Activated T-cell treated with anti-CD3 and anti-CD28 coated beads, Interleukin-2, amount 50 U/mL, for 72 hours (primary cell): ENCODE measurements at regions not wholly inside any gene's neighbourhood (a gene's known extent, or its start where the extent isn't known, plus 50 kb on each side); places are given as distances from the start of the nearest gene placed in this dataset.

Experiments
- ATAC-seq, 2 donors: fragments of 150-1000 bp; cut with Tn5 transposase; replicated peaks in 1 of 2; 2 replicates each; pipeline ENCODE4 v1.10.0; 2021; ENCODE audit warnings: moderate library complexity in 2 of 2, mild to moderate bottlenecking in 1 of 2
- DNase-seq, 2 donors: peaks; one replicate each; pipeline ENCODE4 v3.0.0; 2021 to 2022; ENCODE audit warnings: mixed read lengths in 1 of 2
- H3K27ac Mint-ChIP-seq: one replicate; pipeline ENCODE4 v1.8.0; 2022; ENCODE audit warnings: mild to moderate bottlenecking, moderate library complexity, mixed read lengths
- H3K27me3 Mint-ChIP-seq: one replicate; pipeline ENCODE4 v1.8.0; 2022; ENCODE audit warnings: low read depth, mixed read lengths
- H3K36me3 Mint-ChIP-seq, 2 donors: one replicate each; pipeline ENCODE4 v1.8.0; 2022; ENCODE audit warnings: mixed read lengths in 2 of 2, mild to moderate bottlenecking in 1 of 2; ENCODE audit not compliant: insufficient read depth in 2 of 2
- H3K4me1 Mint-ChIP-seq: one replicate; pipeline ENCODE4 v1.8.0; 2022; ENCODE audit warnings: low read depth, mixed read lengths
- H3K4me3 Mint-ChIP-seq, 2 donors: one replicate each; pipeline ENCODE4 v1.8.0; 2022; ENCODE audit warnings: mild to moderate bottlenecking in 2 of 2, mixed read lengths in 2 of 2, moderate library complexity in 2 of 2
- H3K9me3 Mint-ChIP-seq, 2 donors: one replicate each; pipeline ENCODE4 v1.8.0; 2022; ENCODE audit warnings: mixed read lengths in 2 of 2

DNA sequence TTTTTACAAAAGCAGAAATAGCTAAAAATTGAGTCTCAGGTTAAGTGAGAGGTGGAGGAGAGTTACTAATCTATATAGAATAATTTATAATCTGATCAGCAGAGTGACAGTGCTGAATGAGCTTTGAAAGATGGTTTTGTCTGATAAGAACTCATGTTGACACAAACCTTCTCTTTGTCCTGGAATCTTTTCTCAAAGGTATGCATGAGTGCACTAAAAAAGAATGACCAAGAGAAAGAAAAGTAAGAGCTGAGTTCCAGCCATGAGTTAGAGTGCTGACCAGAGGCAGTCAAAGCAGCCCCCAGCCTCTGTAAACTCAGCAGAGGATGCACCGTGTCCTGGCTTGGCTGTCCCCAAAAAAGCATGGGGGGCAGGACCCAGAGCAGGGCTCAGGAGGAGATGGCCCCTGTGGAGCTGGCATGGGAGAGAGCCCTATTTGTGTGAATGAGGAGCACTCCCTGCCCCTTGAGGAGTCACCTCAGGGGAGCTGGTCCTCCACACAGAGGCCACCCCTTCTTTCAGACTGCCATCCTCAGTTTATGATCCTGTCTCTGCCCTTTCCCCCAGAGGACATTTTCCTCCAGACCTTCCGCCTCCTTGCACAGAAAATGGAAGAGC lies 129.8 kb downstream of the SEC23A start:
- H3K9me3 Mint-ChIP-seq: peaks cover 5 to 9% of the 10 kb centered on the region in 2 donors
- no peak overlapping the region for H3K4me3 Mint-ChIP-seq
- H3K27me3 Mint-ChIP-seq: peaks cover 7% of the 10 kb centered on the region
- H3K4me1 Mint-ChIP-seq: no peaks in the 10 kb centered on the region
- H3K27ac Mint-ChIP-seq: no peak overlapping the region
- DNase-seq (no peak), ATAC-seq (no peak)
- H3K36me3 Mint-ChIP-seq: peaks cover 1% of the 10 kb centered on the region in 2 donors

DNA sequence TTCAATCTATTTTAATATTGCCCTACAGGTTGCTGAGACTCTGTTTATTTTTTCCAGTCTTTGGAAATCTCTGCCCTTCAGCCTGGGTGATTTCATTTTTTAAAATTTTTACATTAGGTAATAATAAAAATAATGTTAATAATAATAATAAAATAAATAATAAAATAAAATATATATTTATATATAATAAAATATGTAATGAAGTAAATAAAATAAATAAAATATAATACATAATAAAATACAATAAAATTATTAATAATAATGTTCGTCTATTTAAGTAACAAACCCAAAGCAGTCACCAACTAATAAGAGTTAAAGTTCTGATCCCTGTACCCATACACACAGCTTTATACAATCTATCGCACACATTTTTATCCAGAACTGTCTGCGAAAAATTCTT lies 130.5 kb downstream of the SEC23A start:
- peaks cover under 1% of the 10 kb centered on the region for H3K27me3 Mint-ChIP-seq
- H3K4me1 Mint-ChIP-seq: no peaks in the 10 kb centered on the region
- peaks cover 4% of the 10 kb centered on the region in 2 donors for H3K9me3 Mint-ChIP-seq
- DNase-seq (no peak), ATAC-seq (no peak)
- H3K27ac Mint-ChIP-seq: no peak overlapping the region
- no peak overlapping the region for H3K4me3 Mint-ChIP-seq
- H3K36me3 Mint-ChIP-seq: no peaks in the 10 kb centered on the region

DNA sequence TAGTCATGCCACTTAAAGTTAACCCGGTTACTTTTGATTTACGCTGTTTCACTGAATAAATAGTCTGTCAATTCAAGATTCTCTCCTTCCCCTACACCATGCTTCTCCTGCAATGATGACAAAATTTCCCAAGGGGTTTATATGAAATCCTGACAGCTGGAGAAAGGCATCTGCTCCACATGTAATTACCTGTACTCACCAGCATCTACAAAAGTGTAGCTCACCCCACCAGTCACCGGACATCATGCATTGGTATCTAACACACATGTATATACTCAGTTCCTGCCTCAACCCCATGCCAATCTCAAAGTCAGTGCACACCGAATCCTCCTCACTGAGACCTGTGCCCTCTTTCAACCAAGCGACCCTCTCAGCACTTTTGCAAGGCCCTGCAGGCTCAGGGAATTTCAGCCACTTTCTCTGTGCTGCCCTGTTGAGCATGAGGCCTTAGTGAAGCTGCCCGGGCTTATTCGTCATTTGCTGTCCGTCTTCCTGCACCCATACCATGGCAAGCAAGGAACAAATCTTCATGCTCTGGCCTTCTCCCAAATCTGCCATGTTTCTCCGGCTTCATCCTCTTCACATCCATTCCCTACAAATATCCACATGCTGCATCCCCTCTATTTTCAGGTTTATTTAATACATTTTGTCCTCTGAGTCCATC lies 131.6 kb downstream of the SEC23A start:
- no peak for ATAC-seq
- Mint-ChIP-seq H3K4me1 (no peaks in the 10 kb centered on the region), H3K36me3 (no peaks in the 10 kb centered on the region), H3K4me3 (no peak overlapping the region), H3K27ac (no peak overlapping the region), H3K9me3 (peaks cover 2 to 4% of the 10 kb centered on the region in 2 donors), H3K27me3 (no peaks in the 10 kb centered on the region)
- DNase-seq: no peak

DNA sequence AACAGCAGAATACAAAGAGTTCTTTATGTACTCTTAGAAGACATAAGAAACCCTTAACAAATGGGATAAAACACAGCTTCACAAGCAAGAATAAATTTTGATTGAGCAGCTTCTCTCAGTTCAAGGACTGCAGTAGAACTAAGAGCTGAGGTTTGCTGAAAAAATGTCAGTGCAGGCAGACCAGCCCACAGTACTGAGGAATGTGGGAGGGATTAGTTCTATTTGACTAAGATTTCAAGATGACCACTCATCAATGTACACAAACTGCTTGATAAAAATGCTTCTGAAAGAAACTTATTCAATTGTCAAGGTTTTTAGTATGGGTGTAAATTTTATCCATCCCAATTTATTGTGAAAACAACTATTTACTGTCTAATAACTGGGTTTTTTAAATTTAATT lies 138.4 kb downstream of the SEC23A start:
- no peaks in the 10 kb centered on the region for H3K4me1 Mint-ChIP-seq
- H3K27me3 Mint-ChIP-seq: no peaks in the 10 kb centered on the region
- no peak overlapping the region for H3K4me3 Mint-ChIP-seq
- no peak overlapping the region for H3K27ac Mint-ChIP-seq
- no peak for DNase-seq
- no peaks in the 10 kb centered on the region for H3K9me3 Mint-ChIP-seq
- ATAC-seq: no peak
- no peaks in the 10 kb centered on the region for H3K36me3 Mint-ChIP-seq

DNA sequence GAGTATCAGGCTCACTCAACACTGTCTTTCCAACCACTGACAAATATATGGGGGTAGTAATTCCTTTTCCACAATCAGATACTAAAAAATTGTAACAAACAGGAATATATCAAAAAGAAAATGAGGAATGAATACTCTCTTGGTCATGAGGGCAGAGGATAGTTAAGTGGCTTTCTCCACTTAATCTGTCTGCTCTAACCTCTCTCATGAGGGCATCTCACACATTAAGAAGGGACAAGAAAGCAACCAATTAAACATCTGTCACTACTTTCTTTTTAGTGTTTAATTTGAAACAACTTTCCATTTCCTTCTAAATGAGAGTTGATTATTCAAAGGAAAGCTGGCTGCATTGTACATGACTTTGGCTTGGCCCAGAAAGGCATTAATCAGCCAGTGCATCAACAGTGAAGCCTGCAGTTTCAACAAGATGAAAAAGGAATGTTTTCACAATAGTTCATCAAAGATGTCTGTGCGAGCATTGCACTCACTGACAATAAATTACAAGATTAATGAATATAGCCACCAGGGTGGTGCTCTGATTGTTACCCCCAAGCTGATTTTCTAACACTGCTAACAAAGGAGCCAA lies 142.0 kb downstream of the SEC23A start:
- Mint-ChIP-seq H3K4me1 (no peaks in the 10 kb centered on the region), H3K27me3 (no peaks in the 10 kb centered on the region), H3K9me3 (no peaks in the 10 kb centered on the region), H3K4me3 (no peak overlapping the region), H3K36me3 (no peaks in the 10 kb centered on the region), H3K27ac (no peak overlapping the region)
- DNase-seq (no peak), ATAC-seq (no peak)

DNA sequence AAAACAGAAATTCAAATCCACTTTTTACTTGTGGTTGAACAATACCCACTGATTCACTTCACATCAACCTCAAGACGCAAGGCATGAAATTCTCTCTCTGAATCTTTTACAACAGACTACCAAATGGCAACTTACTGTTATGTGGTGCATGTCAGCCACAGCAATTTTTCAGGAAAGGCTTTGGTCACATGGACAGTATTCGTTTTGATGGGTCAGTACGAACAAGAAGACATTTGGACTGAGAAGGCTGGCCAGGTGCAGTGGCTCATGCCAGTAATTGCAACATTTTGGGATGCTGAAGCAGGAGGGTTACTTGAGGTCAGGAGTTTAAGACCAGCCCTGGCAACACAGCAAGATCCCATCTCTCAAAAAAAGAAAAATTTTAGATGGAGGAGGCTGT lies 144.0 kb downstream of the SEC23A start:
- no peaks in the 10 kb centered on the region for H3K27me3 Mint-ChIP-seq
- no peak overlapping the region for H3K27ac Mint-ChIP-seq
- H3K9me3 Mint-ChIP-seq: no peaks in the 10 kb centered on the region
- no peak for DNase-seq
- H3K36me3 Mint-ChIP-seq: no peaks in the 10 kb centered on the region
- H3K4me3 Mint-ChIP-seq: no peak overlapping the region
- H3K4me1 Mint-ChIP-seq: no peaks in the 10 kb centered on the region
- ATAC-seq: no peak

DNA sequence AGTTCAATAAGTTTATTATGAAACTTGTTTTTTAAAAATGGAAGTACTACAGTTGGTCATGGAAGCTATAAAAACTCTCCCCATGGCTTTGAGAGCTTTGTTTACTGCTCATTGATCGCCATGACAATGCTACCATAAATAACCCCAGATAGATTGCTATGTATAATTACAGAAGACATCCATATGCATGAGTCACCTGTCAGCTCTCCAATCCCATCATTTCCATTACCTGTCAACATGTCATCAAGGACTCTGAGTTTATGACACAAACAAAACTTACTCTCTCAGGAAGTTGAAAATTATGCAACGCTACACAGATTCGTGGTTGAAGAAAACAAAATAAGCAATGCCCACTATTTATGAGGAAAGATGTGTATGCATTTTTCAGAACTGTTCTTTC lies 144.4 kb downstream of the SEC23A start:
- Mint-ChIP-seq H3K27me3 (no peaks in the 10 kb centered on the region), H3K36me3 (no peaks in the 10 kb centered on the region), H3K4me1 (no peaks in the 10 kb centered on the region), H3K4me3 (no peak overlapping the region), H3K9me3 (no peaks in the 10 kb centered on the region), H3K27ac (no peak overlapping the region)
- no peak for ATAC-seq
- no peak for DNase-seq

DNA sequence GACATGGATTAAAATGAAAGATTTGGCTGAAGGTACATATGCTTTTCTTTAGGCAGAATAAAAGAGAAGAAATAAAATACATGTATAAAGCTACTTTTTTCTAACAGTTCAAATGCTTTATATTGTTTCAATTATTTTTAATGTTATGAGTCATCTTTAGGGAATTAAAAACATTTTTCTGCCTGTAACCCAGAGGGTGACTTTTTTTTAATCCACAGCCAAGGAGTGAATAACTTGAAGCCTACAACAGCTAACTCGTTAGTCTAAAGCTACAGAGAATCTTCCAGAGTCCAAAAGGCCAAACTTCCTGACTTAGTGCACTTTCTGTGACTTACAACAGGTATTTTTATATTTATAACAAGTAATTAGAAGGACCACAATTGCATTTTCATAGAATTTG lies 151.6 kb downstream of the SEC23A start:
- ATAC-seq: no peak
- no peaks in the 10 kb centered on the region for H3K27me3 Mint-ChIP-seq
- H3K27ac Mint-ChIP-seq: no peak overlapping the region
- no peaks in the 10 kb centered on the region for H3K4me1 Mint-ChIP-seq
- H3K4me3 Mint-ChIP-seq: no peak overlapping the region
- no peak for DNase-seq
- no peaks in the 10 kb centered on the region for H3K9me3 Mint-ChIP-seq
- no peaks in the 10 kb centered on the region for H3K36me3 Mint-ChIP-seq

DNA sequence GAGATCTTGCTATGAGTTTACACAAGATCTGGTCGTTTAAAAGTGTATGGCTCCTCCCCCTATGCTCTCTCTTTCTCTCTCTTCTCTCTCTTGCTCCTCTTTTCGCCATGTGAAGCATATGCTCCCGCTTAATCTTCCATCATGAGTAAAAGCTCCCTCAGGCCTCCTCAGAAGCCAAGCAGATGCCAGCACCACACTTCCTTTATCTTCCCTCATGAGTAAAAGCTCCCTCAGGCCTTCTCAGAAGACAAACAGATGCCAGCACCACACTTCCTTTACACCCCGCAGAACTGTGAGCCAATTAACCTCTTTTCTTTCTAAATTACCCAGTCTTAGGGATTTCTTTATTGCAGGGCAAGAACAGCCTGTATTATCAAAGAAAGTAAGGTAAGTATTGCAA lies 152.4 kb downstream of the SEC23A start:
- DNase-seq: no peak
- H3K36me3 Mint-ChIP-seq: no peaks in the 10 kb centered on the region
- H3K27me3 Mint-ChIP-seq: no peaks in the 10 kb centered on the region
- no peak overlapping the region for H3K4me3 Mint-ChIP-seq
- no peaks in the 10 kb centered on the region for H3K4me1 Mint-ChIP-seq
- H3K27ac Mint-ChIP-seq: no peak overlapping the region
- H3K9me3 Mint-ChIP-seq: no peaks in the 10 kb centered on the region
- no peak for ATAC-seq

DNA sequence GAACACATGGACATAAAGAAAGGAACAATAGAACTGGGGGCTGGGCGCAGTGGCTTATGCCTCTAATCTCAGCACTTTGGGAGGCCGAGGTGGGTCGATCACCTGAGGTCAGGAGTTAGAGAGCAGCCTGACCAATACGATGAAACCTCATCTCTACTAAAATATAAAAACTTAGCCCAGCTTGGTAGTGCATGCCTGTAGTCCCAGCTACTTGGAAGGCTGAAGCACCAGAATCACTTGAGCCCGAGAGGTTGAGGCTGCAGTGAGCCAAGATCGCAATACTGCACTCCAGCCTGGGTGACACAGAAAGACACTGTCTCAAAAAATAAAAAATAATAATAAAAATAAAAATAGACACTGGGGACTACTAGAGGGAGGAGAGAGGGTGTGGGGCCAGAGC lies 154.5 kb downstream of the SEC23A start:
- H3K4me1 Mint-ChIP-seq: no peaks in the 10 kb centered on the region
- no peaks in the 10 kb centered on the region for H3K27me3 Mint-ChIP-seq
- H3K9me3 Mint-ChIP-seq: no peaks in the 10 kb centered on the region
- DNase-seq (no peak), ATAC-seq (no peak)
- no peak overlapping the region for H3K27ac Mint-ChIP-seq
- H3K4me3 Mint-ChIP-seq: no peak overlapping the region
- H3K36me3 Mint-ChIP-seq: no peaks in the 10 kb centered on the region

DNA sequence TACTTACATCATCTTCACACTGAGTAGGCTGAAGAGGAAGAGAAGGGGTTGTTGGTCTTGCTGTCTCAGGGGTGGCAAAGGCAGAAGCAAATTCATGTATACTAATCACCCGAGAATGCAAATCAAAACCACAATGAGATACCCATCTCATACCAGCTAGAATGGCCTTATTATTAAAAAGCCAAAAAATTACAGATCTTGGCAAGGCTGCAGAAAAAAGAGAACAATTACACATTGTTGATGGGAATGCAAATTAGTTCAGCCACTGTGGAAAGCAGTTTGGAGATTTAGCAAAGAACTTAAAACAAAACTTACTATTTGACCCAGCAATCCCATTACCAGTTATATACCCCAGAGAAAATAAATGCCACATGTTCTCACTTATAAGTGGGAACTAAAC lies 154.9 kb downstream of the SEC23A start:
- Mint-ChIP-seq H3K4me1 (no peaks in the 10 kb centered on the region), H3K27me3 (no peaks in the 10 kb centered on the region), H3K27ac (no peak overlapping the region), H3K4me3 (no peak overlapping the region), H3K9me3 (no peaks in the 10 kb centered on the region), H3K36me3 (no peaks in the 10 kb centered on the region)
- DNase-seq (no peak), ATAC-seq (no peak)

DNA sequence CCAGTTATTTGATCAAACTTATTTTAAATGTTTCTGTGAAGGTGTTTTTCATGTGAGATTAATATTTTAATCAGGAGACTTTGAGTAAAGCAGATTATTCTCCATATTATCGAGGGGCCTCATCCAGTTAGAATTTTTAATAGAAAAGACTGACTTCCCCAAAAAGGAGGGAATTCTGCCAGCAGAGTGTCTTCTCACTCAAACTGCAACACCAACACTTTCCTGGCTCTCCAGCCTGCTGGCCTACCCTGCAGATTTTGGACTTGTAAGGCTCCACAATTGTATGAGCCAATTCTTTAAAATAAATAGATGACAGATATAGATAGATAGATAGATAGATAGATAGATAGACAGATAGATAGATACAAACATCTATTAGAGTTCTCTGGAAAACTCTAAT lies 155.7 kb downstream of the SEC23A start:
- H3K27ac Mint-ChIP-seq: no peak overlapping the region
- DNase-seq: no peak
- ATAC-seq: no peak

DNA sequence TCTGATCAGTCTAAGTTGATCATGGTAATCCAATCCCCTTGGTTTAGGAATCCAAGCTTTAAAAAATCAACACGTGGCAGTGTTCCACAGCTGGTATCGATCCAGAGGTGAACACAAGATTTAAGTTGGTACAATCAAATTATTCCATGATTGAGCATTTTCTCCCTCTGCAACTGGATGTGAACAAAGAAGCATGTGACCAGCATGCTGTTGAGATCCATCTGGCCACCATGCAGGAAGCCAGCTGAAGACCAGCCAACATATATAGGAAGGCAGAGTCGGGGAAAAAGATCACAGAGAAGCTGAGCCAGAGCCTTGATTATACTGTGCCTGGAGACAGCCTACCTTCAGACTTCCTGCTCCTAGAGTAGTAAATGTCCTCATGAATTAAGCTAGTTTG lies 158.3 kb downstream of the SEC23A start:
- DNase-seq (no peak), ATAC-seq (no peak)
- Mint-ChIP-seq H3K27ac (no peak overlapping the region), H3K4me3 (no peak overlapping the region), H3K36me3 (no peaks in the 10 kb centered on the region), H3K27me3 (no peaks in the 10 kb centered on the region), H3K4me1 (no peaks in the 10 kb centered on the region), H3K9me3 (no peaks in the 10 kb centered on the region)

More for the DNA sequence above, 155.7 kb downstream of the SEC23A start:
- Mint-ChIP-seq H3K4me3 (no peak overlapping the region), H3K9me3 (no peaks in the 10 kb centered on the region), H3K36me3 (no peaks in the 10 kb centered on the region), H3K4me1 (no peaks in the 10 kb centered on the region), H3K27me3 (no peaks in the 10 kb centered on the region)

DNA sequence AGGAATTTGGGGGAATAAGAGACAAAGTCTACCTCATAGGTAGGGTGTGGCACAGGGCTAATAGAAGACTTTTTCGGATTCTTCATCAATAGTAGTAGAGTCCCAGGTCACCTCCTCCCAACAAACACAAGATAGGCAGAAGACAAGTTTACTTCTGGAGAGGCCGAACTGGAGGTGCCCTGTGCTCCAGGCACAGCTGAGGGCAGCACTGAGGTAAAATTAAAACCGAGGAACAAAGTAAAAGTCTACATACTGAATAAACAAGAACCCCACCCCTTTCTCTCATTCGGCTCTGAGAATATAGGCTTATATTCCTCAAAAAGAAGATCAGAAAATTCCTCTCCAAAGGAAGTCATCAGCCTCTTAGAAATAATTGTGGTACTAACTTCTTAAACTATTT lies 161.5 kb downstream of the SEC23A start:
- no peaks in the 10 kb centered on the region for H3K36me3 Mint-ChIP-seq

More for the DNA sequence above, 161.5 kb downstream of the SEC23A start:
- DNase-seq (no peak), ATAC-seq (no peak)
- no peaks in the 10 kb centered on the region for H3K27me3 Mint-ChIP-seq
- H3K9me3 Mint-ChIP-seq: no peaks in the 10 kb centered on the region
- no peak overlapping the region for H3K4me3 Mint-ChIP-seq
- H3K27ac Mint-ChIP-seq: no peak overlapping the region
- H3K4me1 Mint-ChIP-seq: no peaks in the 10 kb centered on the region
